Left lung (tissue), 4 donors: ENCODE measurements at regions not wholly inside any gene's neighbourhood (a gene's known extent, or its start where the extent isn't known, plus 50 kb on each side); places are given as distances from the start of the nearest gene placed in this dataset.

Source experiments
- ATAC-seq: fragments of 200-7000 bp; cut with Tn5 transposase; one replicate; pipeline ENCODE4 v1.9.1; 2020; ENCODE audit warnings: moderate library complexity
- DNase-seq, 4 donors: peaks; one replicate each; pipeline ENCODE4 v3.0.0-alpha.2; 2013 to 2020
- H3K27ac ChIP-seq, 2 donors: fragments of 200-600 bp; sonication (generic) in 1 of 2; one replicate each; pipeline versions ENCODE4 v1.5.0 to v1.8.0; 2020 to 2021
- H3K27me3 ChIP-seq, 2 donors: fragments of 200-600 bp; sonication (generic) in 1 of 2; one replicate each; pipeline versions ENCODE4 v1.5.0 to v1.8.0; 2020 to 2021
- H3K36me3 ChIP-seq, 2 donors: fragments of 200-600 bp; sonication (generic) in 1 of 2; one replicate each; pipeline versions ENCODE4 v1.5.0 to v1.8.0; 2020 to 2021
- H3K4me1 ChIP-seq, 2 donors: fragments of 200-600 bp; one replicate each; pipeline ENCODE4 v1.8.0; 2021
- H3K4me3 ChIP-seq, 2 donors: fragments of 200-600 bp; sonication (generic) in 1 of 2; one replicate each; pipeline versions ENCODE4 v1.5.0 to v1.8.0; 2020 to 2021; ENCODE audit warnings: mild to moderate bottlenecking in 1 of 2
- H3K9me3 ChIP-seq, 2 donors: fragments of 200-600 bp; sonication (generic) in 1 of 2; one replicate each; pipeline versions ENCODE4 v1.5.0 to v1.8.0; 2020 to 2021
- CTCF ChIP-seq, 2 donors: fragments of 200-600 bp; sonication (generic) in 1 of 2; IDR thresholded peaks; one replicate each; pipeline versions ENCODE4 v1.5.0 to v1.8.0; 2021; ENCODE audit warnings: antibody characterized with exemption in 2 of 2
- intact Hi-C, 2 donors: fragments of 100-400 bp; cut with DNase I; formaldehyde crosslinking; loops; one replicate each; pipeline versions ENCODE4 v1.11.2 to v1.14.2; 2022
- donor health status: DM: no; HTN: yes; CAD: no.
- donor health status: DM: no; HTN: no; CAD: no.

- intact Hi-C loops = no loop called here
- Histone ChIP-seq H3K36me3 (no peaks in the 10 kb centered on the region), H3K27me3 (no peaks in the 10 kb centered on the region), H3K9me3 (peaks cover 0 to 6% of the 10 kb centered on the region in 2 donors), H3K27ac (no peak overlapping the region), H3K4me1 (peaks cover 0 to 4% of the 10 kb centered on the region in 2 donors), H3K4me3 (no peak overlapping the region)
- TF ChIP-seq CTCF (IDR thresholded peaks at IDR 0.05) = no peak
- ATAC-seq (no peak), DNase-seq (no peak)
These were observed 473.7 kb downstream of the ARHGEF28 start for GRCh38 chr5:74099538-74100267.

DNA sequence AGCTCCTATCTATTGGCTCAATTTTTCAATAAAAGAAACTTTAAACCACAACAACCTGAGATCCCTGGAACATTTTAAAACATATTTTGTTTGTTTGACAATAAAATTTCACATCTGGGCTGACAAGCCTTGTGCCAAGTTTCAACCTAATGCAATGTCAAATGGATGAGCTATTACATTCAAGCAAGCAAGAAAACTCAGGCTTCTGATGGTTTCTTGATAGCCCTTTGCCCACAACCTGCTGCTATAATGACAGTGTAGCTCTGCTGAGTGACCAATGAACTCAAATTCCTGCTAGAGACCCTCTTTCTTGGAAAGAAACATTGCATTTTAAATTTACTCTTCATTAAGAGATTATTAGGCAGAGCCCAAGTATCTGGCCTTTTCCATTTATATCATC lies 472.9 kb downstream of the ARHGEF28 start:
- Histone ChIP-seq H3K9me3 (peaks cover 0 to 6% of the 10 kb centered on the region in 2 donors), H3K27ac (no peak overlapping the region), H3K36me3 (no peaks in the 10 kb centered on the region), H3K4me1 (peaks cover 0 to 4% of the 10 kb centered on the region in 2 donors), H3K4me3 (no peak overlapping the region), H3K27me3 (no peaks in the 10 kb centered on the region)
- ATAC-seq (no peak), DNase-seq (peak in 2 of 4 donors; percentile 72 to 84)
- TF ChIP-seq CTCF (IDR thresholded peaks at IDR 0.05) = no peak
- intact Hi-C loops = no loop called here

DNA sequence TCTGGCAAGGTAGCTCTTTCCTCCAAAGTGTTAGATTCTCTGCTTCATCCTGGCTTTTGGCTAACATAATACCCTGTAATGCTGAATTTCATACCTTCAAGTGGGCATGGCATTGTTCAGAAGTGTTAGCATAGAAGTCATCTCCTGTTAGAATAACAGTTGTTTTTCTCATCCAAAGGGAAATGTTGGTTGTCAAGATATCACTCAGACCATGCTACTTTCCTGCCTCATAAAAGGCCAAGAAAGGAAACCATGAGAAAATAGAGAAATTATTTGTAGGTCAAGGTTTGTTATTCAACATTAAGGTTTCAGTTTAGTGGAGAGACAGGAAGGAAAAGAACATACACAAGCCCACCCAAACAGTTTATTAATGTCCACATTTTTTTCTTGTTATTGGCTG lies 472.5 kb downstream of the ARHGEF28 start:
- no peaks in the 10 kb centered on the region for H3K36me3 ChIP-seq
- H3K27ac ChIP-seq = no peak overlapping the region
- H3K4me3 ChIP-seq = no peak overlapping the region
- peaks cover 0 to 6% of the 10 kb centered on the region in 2 donors for H3K9me3 ChIP-seq
- ATAC-seq (no peak), DNase-seq (peak in 1 of 4 donors; percentile 37)
- intact Hi-C loops = no loop called here
- H3K27me3 ChIP-seq = no peaks in the 10 kb centered on the region
- H3K4me1 ChIP-seq = peaks cover 0 to 2% of the 10 kb centered on the region in 2 donors
- TF ChIP-seq CTCF (IDR thresholded peaks at IDR 0.05) = no peak

DNA sequence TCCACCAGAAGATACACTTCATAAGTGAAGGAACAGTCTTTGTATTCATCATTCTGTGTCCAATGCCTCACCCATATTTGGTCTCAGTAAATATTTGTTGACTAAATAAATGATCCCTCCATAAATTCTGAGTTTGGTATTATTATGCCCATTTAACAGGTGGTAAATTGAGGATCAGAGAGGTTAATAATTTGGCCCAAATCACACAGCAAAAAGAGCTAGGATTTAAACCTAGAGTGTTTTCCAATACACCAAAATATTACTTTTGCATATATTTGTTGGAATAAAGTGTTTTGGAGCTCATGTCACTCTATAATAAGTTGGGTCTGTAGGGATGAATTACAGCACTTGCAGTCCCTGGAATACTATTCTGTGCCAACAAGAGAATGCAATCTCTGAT lies 470.3 kb downstream of the ARHGEF28 start:
- Histone ChIP-seq H3K4me3 (no peak overlapping the region), H3K36me3 (no peaks in the 10 kb centered on the region), H3K27me3 (no peaks in the 10 kb centered on the region), H3K27ac (no peak overlapping the region), H3K9me3 (peaks cover 0 to 6% of the 10 kb centered on the region in 2 donors), H3K4me1 (no peaks in the 10 kb centered on the region)
- no peak for DNase-seq
- TF ChIP-seq CTCF (IDR thresholded peaks at IDR 0.05) = no peak
- intact Hi-C loops = no loop called here
- ATAC-seq = no peak

DNA sequence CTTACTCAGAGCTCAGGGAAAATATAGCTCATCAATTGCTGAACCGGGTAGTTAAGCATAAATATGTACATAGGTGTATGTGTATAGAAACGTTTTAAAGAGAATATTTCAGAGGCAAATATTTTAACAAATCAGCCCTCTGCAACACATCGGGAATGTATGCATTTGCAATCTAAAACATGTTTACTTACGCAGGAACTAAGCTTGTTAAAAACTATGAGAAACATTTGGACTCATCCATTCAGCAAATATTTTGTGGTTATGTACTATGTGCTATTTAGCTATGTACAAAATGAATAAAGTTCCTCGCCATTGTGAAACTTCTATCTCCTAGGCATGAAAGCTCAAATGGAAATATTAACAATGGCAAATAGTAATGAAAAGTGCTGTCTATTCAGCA lies 469.9 kb downstream of the ARHGEF28 start:
- H3K4me3 ChIP-seq = no peak overlapping the region
- H3K9me3 ChIP-seq = peaks cover 0 to 6% of the 10 kb centered on the region in 2 donors
- H3K4me1 ChIP-seq = no peaks in the 10 kb centered on the region
- no peaks in the 10 kb centered on the region for H3K36me3 ChIP-seq
- H3K27me3 ChIP-seq = no peaks in the 10 kb centered on the region
- intact Hi-C loops = no loop called here
- H3K27ac ChIP-seq = no peak overlapping the region
- ATAC-seq (no peak), DNase-seq (no peak)
- no peak for TF ChIP-seq CTCF (IDR thresholded peaks at IDR 0.05)
